H54 (cell line): ENCODE measurements at regions not wholly inside any gene's neighbourhood (a gene's known extent, or its start where the extent isn't known, plus 50 kb on each side); places are given as distances from the start of the nearest gene placed in this dataset.

Experiments used
- DNase-seq: peaks from one replicate; pipeline ENCODE4 v3.0.0; 2011; ENCODE audit warnings: low spot score, mixed read lengths; ENCODE audit not compliant: insufficient read length
- FAIRE-seq: peaks from 3 replicates; lab custom pipeline; 2011; peaks lifted over from hg19 to GRCh38; lab: Jason Lieb, UNC
- POLR2A ChIP-seq: IDR thresholded peaks from 2 replicates; pipeline ENCODE4 v1.6.1; 2011; ENCODE audit warnings: low read depth, mild to moderate bottlenecking, low read length

DNA sequence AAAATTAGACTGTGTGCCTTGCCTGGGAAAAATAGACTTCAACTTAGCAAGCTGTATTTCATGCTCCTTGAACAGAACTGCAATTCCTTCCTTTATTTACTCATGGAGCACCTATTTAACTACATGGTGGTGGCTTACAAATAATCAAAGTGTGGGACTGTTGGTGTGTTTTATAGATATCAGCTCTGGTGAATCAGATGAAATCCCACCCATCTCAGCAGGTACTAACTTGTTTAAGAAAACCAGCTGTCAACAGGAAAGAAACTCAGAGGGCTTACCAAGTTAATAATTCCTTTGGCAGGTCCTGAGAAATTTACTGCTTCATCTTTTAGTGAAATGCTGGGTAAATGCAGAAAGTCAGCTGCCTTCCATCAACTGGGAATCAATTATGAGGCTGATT, 830.6 kb downstream of the SLC4A3 start:
- FAIRE-seq (no peak), DNase-seq (no peak)
- TF ChIP-seq POLR2A: no peak

DNA sequence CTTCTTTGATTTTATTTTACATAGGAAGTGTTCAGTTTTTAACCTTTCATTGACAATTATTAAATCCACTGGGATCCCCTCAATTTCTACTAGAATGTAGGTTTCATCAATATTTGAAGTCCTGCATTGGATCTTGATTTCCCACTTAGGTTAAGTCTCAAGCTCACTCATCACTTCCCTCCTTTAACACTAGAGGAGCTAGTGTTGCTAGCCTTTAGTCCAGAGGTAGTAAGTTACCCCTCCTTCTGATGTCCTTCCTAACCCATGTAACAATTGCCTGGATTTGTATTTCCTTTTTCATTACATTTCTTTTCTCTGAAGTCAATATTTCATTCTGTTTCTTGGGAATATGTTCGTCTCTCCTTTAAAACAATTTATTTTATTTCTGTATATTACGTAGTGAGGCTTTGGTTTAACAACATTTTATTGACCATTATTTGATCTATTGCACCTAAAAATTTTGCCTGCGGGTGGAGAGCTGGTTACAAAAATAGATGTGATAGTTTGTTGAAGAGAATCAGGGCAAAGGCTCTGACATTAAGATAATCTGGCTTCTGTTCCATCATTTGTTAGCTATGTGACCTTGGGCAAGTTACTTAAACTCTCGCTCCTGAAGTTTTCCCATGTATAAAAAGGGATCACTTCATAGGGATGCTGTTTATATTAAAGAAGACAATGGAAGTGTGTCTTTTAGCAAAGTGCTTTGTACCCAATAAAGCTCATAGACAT, 833.0 kb downstream of the SLC4A3 start:
- TF ChIP-seq POLR2A: no peak
- FAIRE-seq (peak; percentile 33), DNase-seq (peak; percentile 9)

DNA sequence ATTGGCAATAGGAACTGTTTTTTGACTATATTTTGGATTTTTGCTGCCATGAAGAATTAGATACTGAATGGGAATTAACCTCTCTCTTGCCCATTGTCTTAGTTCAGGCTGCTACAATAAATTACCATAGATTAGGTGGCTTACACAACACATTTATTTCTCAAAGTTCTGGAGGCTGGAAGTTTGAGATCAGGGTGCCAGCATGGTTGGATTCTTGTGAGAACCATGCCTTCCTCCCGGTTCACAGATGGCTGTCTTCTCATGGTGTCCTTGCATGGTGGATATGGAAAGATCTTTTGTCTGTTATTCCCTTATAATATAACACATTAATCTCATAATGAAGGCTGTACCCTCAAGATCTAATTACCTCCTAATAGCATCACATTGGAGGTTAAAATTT, 836.4 kb downstream of the SLC4A3 start:
- TF ChIP-seq POLR2A: no peak
- no peak for FAIRE-seq

DNA sequence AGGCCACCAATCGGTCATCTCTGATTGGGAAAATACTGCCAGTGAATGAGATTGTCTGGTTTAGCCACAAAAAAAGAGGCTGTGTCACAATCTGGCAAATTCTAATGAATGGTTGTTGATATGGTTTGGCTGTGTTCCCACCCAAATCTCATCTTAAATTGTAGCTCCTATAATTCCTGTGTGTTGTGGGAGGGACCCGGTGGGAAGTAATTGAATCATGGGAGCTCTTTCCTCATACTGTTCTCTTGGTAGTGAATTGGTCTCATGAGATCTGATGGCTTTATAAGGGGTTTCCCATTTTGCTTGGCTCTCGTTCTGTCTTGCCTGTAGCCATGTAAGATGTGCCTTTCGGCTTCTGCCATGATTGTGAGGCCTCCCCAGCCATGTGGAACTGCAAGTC, 838.3 kb downstream of the SLC4A3 start:
- no peak for DNase-seq
- TF ChIP-seq POLR2A: no peak
- no peak for FAIRE-seq

More for the DNA sequence above, 836.4 kb downstream of the SLC4A3 start:
- DNase-seq: no peak

DNA sequence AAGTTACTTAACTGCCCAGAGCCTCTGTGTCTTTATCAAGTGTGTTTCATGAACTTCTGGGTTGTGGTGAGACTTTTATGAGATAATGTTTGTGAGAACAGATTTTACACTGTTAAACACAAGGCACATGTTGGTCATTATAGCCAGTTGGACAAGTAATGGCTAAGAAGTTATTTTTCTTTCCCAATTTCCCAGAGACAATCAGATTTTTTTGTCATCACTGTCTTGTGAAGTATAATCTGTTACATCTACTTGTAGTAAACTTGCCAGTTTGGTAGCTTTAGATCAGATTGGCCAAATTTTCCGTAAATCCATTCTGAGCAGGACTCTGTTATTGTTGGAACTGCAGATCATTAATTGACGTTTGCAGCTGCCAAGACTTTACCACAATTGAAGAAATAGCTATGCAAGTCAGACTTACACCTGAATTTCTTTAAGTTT, 838.8 kb downstream of the SLC4A3 start:
- FAIRE-seq (no peak), DNase-seq (no peak)
- no peak for TF ChIP-seq POLR2A

DNA sequence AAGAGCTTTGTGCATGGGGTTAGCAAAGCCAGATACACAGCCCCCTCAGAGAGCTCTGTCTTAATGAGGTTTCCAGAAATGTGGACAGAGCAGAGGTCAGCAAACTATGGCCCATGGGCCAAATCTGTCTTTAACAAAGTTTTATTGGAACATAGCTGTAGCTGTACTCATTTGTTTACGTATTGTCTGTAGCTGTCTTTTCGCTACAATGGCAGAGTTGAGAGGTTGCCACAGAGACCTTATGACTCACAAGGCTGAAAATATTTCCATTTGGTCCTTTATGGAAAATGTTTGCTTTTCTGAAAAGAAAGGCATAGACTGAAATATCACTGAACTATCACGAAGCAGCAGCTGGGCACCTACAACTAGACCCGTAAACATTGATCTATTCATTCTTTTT, 841.8 kb downstream of the SLC4A3 start:
- FAIRE-seq: peak; percentile 67
- no peak for TF ChIP-seq POLR2A
- no peak for DNase-seq

DNA sequence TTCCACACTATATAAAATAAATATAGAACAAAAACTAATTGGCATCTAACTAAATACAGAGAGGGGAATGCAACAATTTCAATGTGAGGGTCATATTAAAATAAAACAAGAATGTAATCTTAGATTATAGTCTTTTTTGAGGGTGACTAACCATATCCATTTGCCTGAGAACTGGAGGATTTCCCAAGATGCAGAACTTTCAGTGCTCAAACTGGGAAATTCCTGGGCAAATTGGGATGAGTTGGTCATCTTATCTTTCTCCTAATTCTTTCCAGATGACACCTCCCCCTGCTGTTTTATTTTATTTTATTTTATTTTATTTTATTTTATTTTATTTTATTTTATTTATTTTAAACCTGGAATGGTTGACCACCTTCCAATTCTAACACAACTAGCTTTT, 846.2 kb downstream of the SLC4A3 start:
- DNase-seq (no peak), FAIRE-seq (no peak)
- no peak for TF ChIP-seq POLR2A

DNA sequence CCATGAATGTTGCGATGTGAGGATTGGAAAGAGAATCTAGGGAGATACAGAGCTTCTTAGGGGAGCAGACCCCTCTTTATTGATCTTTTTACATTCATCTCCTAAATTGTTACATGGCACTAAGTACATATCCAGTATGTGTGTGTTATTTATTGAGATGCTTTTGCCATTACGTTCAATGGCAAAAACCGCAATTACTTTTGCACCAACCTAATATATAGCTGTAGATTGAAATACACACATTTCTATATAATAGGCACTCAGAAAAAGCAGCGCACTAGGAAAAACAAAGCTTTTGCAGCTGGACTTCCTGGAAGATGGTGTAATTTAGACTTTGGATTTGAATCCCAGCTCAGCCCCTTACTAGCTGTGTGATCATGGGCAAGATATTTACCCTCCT, 849.4 kb downstream of the SLC4A3 start:
- TF ChIP-seq POLR2A: no peak
- FAIRE-seq: no peak
- no peak for DNase-seq

DNA sequence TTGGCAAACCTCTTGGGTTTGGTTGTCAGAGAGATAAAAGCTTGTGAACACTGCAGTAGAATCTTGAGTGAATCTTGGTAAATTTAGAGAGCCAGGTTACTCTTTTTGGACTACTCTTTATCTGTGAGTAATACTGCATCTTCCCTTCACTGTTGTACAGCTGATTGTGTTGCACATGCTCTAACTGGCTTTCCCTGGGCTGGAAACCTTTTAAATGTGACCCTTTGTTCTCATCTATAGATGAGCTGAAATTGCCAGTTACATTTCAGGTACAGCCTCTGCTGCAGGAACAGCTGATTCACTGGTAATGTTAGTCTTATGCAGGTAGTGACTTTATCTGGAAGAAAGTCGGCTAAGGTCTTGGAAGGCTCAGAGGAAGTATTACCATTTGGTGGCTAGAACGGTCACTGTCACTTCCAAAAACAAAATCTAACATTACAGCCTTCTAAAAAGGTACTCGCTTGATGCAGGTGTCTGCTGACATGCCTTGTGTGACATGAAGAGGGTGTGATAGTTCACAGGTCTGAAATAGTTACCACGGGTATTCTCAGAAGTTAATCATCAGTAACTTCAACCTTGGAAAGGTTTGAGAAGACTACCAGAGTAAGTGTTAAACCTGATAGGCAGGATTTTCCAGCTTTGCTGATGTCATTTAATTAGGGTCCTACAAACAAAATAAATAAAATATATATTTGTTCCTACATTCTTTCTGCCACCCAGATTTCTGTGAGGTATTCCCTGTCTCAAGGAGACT, 851.1 kb downstream of the SLC4A3 start:
- TF ChIP-seq POLR2A: no peak
- no peak for FAIRE-seq

DNA sequence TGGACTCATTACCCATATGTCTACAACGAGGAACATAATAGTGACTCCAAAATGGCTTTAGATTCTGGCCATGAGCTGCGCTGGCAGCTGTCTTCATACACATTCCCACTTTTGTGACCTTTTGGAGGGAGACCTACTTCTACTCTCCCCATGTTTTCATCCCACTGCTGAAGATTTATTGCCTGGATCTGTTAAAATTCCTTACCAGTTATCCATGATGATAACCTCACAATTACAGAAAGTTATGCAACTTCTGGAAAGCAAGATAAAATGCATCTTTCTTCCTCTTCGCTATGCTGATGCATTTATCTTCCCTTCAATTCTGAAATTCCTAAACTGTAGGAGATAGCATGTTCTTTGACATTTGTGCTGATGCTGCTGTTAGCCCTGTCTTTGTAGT, 855.3 kb downstream of the SLC4A3 start:
- FAIRE-seq: no peak
- TF ChIP-seq POLR2A: no peak
- no peak for DNase-seq

More for the DNA sequence above, 851.1 kb downstream of the SLC4A3 start:
- DNase-seq: no peak

DNA sequence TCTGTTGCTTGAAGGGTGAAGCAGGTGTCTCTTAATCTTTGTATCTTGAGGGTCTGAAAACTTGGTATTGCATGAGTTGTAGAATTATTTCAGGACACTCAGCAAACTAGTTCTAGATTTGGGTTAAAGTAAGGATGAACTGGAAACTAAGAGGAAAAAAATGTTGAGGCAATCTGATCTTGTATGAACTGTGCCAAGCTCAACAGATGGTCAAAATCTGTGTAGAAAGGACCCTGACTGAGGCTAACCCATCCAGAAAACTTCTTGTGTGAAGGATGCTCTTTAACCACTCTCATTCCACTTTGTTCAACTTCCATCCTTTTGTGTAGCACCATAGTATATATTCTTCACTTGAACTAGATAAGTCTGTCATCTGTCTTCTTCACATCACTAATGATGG, 861.7 kb downstream of the SLC4A3 start:
- FAIRE-seq (no peak), DNase-seq (no peak)
- TF ChIP-seq POLR2A: no peak

DNA sequence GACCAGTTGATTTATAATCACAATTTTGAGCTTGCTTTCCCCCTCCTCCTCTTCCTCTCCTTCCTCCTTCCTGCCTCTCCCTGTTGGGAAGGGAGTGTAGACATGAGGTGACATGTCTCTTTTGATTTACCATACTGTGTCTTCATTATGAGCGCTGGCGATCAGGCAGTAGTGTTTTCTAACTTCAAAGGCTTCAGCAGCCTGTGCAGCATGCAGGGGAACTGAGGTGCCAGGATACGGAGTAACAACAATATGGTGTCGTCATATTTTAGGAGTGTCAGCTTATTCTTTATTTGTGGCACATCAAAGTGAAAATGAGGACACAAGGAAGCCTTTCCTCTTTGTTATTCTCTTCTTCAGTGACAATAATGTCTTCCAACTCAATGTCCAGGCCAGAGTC, 864.2 kb downstream of the SLC4A3 start:
- FAIRE-seq: no peak
- no peak for DNase-seq
- TF ChIP-seq POLR2A: no peak

DNA sequence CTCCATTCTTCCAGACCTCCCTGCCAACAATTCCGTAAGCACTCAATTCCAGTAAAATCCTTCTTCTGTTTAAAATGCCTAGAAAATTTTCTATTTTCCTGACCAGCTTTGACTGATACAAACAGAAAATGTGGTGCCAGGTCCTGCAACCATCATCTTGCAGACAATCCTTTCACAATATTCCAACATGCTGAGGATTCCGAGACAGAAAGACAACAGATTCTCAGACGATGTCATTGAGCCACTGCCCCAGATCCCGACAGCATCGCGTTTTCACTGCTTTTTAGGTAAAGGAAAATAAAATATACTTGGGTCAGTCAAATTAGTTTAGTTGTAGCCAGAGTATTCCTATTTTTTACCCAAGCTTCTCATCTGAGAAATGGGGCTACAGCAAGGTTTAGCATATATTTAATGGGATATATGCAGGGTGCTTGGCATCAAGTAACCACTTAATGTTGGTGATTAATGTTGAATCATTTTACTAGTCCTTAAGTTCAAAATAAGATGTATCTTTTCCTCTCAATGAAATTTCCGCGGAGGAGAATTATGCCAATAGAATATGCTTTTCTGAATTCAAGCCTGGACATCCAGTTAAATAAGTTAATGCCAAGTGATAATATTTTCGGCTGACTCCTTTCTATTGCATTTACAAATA, 866.6 kb downstream of the SLC4A3 start:
- FAIRE-seq (no peak), DNase-seq (no peak)
- no peak for TF ChIP-seq POLR2A

DNA sequence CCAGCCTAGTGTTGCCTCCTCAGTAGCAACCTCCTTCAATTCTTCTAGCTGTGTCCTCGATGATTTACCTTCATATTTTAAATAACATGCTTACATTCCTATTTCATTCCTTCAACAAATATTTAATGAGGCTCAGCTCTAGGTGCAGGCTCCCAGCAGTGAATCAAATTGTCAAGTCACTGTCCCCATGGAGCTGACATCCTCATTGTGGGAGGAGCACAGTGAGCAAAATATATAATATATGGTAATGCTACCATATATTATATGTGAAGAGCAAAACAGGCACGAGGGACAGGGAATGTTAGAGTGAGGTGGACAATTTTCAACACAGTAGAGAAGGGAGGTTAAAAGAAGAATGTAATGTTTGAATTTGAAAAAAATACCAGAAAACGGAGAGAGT, 869.1 kb downstream of the SLC4A3 start:
- TF ChIP-seq POLR2A: no peak
- DNase-seq (no peak), FAIRE-seq (no peak)
